ENCODE measurements at regions not wholly inside any gene's neighbourhood (a gene's known extent, or its start where the extent isn't known, plus 50 kb on each side); places are given as distances from the start of the nearest gene placed in this dataset.

DNA sequence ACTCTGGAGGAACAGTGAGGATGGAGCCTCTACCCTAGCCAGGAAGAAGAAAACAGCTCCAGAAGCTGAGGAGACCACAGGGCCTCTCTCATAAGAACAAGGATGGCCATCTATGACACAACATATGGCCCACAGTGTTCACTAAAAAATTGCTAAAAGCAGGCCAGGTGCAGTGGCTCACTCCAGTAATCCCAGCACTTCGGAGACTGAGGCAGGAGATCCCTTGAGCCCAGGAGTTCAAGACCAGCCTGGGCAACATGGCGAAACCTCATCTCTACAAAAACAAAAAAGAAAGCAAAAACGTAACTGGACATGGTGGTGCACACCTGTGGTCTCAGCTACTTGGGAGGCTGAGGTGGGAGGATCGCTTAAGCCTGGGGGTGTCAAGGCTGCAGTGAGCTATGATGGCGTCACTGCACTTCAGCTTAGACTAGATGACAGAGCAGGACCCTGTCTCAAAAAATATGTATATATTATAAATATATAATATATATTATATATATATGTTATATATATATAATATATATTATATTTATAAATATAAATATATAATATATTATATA, 103.1 kb downstream of the TOMM20 start:
- no peak overlapping the region for H3K27ac ChIP-seq
- TF ChIP-seq, protein P1, sequence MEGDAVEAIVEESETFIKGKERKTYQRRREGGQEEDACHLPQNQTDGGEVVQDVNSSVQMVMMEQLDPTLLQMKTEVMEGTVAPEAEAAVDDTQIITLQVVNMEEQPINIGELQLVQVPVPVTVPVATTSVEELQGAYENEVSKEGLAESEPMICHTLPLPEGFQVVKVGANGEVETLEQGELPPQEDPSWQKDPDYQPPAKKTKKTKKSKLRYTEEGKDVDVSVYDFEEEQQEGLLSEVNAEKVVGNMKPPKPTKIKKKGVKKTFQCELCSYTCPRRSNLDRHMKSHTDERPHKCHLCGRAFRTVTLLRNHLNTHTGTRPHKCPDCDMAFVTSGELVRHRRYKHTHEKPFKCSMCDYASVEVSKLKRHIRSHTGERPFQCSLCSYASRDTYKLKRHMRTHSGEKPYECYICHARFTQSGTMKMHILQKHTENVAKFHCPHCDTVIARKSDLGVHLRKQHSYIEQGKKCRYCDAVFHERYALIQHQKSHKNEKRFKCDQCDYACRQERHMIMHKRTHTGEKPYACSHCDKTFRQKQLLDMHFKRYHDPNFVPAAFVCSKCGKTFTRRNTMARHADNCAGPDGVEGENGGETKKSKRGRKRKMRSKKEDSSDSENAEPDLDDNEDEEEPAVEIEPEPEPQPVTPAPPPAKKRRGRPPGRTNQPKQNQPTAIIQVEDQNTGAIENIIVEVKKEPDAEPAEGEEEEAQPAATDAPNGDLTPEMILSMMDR (IDR thresholded peaks at IDR 0.05): no peak
- TF ChIP-seq POLR2AphosphoS5 (IDR thresholded peaks at IDR 0.05) (no peak), POLR2A (IDR thresholded peaks at IDR 0.05) (no peak)
- no peak for DNase-seq (ENCODE audit: low spot score in 2 of 2)

DNA sequence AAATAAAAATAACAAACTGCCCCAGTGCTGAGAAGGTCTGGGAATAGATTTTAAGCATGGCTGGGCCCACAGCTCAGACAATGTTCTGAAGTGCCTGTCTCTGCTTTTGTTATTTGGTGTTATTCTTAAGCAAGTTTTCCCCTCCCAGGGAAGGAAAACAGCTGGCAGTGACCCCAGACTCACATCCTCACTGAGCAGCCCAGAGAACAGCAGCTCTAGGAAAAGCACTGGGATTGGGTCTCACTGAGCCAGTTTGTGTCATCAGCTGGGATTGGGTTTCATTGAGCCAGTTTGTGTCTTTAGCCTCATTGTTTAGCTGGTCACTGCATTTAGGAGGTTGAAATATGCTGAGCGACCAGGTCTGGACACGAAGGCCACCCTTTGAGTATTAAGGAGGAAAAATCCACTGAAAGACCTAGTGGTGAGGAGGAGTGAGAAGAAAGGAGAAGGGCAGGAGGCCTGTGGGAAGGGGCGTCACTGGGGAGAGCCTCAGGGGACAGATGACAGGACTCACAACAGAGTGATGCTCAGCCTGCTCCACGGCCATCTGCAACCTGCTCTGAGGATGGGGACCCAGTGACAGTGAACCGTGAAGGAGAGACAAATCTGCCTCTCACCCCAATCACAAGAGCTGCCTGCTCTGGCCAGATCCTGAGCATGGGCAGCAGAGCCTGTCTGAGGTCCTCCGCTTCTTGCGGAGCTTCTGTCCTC, 103.8 kb downstream of the TOMM20 start:
- TF ChIP-seq, protein P1 (IDR thresholded peaks at IDR 0.05): no peak
- TF ChIP-seq POLR2A (IDR thresholded peaks at IDR 0.05) (no peak), POLR2AphosphoS5 (IDR thresholded peaks at IDR 0.05) (no peak)
- no peaks in the 10 kb centered on the region for H3K4me1 ChIP-seq
- no peak overlapping the region for H3K27ac ChIP-seq
- H3K4me3 ChIP-seq: no peak overlapping the region
- no peaks in the 10 kb centered on the region for H3K36me3 ChIP-seq
- DNase-seq (ENCODE audit: low spot score in 2 of 2): no peak
- no peaks in the 10 kb centered on the region for H3K9me3 ChIP-seq
- H3K27me3 ChIP-seq: no peaks in the 10 kb centered on the region
- intact Hi-C loops (cut with DNase I; ENCODE audit: low total_unique reads): no loop called here

More for the DNA sequence above, 103.1 kb downstream of the TOMM20 start:
- intact Hi-C loops (cut with DNase I; ENCODE audit: low total_unique reads): no loop called here
- Histone ChIP-seq H3K4me3 (no peak overlapping the region), H3K4me1 (no peaks in the 10 kb centered on the region), H3K36me3 (no peaks in the 10 kb centered on the region), H3K27me3 (no peaks in the 10 kb centered on the region), H3K9me3 (no peaks in the 10 kb centered on the region)

DNA sequence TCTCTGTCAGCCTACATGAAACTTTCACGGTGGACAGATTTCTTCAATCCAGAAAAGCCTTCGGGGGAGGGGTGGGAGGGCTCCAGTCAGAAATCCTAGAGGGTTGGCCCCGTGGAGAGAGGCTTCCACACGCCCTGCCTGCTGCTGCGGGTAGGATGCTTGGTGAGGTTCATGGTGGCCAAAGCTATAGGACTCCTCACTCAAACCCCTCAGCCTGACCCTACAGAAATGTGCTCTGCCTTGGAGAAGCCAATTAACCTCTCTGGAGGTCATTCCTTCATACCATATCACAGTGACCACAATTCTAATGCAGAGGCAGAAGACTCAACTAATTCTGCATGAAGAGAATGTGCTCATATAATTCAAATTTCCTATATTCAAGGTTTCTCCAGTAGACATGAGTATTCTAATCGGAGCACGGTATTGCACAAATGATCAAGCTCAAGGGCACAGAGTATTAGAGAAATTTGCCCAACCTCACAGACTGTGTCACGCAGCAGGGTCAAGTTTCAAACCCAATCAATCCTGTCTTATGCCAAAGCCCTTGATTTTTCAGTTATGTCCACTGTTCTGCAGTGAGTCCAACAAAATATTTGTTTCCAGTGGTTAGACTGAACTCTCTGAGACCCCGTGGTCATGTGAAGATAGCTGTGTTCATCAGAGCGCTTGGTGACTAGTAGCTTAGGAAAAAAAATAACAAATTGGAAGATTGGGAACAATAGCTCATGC, 104.8 kb downstream of the TOMM20 start:
- no peaks in the 10 kb centered on the region for H3K27me3 ChIP-seq
- H3K9me3 ChIP-seq: no peaks in the 10 kb centered on the region
- H3K36me3 ChIP-seq: no peaks in the 10 kb centered on the region
- TF ChIP-seq POLR2A (IDR thresholded peaks at IDR 0.05) (no peak), POLR2AphosphoS5 (IDR thresholded peaks at IDR 0.05) (no peak)
- TF ChIP-seq, protein P1 (IDR thresholded peaks at IDR 0.05): no peak
- intact Hi-C loops (cut with DNase I; ENCODE audit: low total_unique reads): loop anchor here (2.0 kb wide), 1 partner anchor 41 kb away; no protein-coding TSS in a partner anchor
- H3K4me1 ChIP-seq: no peaks in the 10 kb centered on the region
- no peak for DNase-seq (ENCODE audit: low spot score in 2 of 2)
- no peak overlapping the region for H3K27ac ChIP-seq
- no peak overlapping the region for H3K4me3 ChIP-seq

DNA sequence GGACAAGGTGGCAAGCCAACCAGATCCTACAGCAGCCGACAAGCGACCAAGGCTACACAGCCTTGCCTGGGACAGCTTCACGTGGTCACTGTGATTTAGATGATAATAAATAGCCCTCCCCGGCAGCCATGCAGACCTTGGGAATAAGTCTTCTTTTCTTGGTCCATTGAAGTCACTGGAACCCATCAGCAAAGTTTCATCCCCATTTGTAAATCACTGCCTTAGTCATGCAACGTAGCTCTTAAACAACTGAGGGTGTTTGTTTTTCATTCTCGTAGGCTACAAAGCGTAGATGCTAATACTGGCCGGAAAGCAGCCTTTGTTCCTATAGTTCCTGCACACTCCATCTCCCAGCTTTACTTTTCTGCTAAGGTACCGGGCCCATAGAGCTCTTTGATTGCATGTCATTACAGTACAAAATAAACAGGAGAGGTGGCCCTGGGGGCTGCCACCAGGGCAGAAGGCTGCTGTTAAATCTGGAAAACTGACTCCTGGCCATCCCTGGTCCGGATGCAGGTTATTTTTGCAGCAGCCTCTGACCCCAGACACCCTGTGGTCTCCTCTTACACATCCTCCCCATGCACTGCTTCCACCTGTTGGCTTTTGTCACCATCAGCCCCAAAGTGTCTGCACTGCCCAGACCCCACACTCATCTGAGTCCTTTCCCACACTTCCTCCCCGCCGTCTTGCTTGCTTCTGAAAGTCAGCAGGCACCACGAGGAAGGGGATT, 105.5 kb downstream of the TOMM20 start:
- Histone ChIP-seq H3K9me3 (peaks cover 0 to 4% of the 10 kb centered on the region in 2 donors), H3K36me3 (no peaks in the 10 kb centered on the region), H3K27ac (no peak overlapping the region), H3K4me3 (no peak overlapping the region), H3K27me3 (no peaks in the 10 kb centered on the region), H3K4me1 (no peaks in the 10 kb centered on the region)
- intact Hi-C loops (cut with DNase I; ENCODE audit: low total_unique reads): loop anchor here (2.0 kb wide), 1 partner anchor 40 kb away; no protein-coding TSS in a partner anchor
- TF ChIP-seq, protein P1 (IDR thresholded peaks at IDR 0.05): no peak
- TF ChIP-seq POLR2AphosphoS5 (IDR thresholded peaks at IDR 0.05) (no peak), POLR2A (IDR thresholded peaks at IDR 0.05) (no peak)
- DNase-seq (ENCODE audit: low spot score in 2 of 2): no peak

Data from breast epithelium (tissue), 4 donors.